ENCODE measurements at regions not wholly inside any gene's neighbourhood (a gene's known extent, or its start where the extent isn't known, plus 50 kb on each side); places are given as distances from the start of the nearest gene placed in this dataset.

- Histone ChIP-seq H4K91ac (replicated peaks; ENCODE audit: insufficient read length, low read length) (no peak overlapping the region), H4K20me1 (replicated peaks in 1 of 2; ENCODE audit: control insufficient read depth in 1 of 2, insufficient read depth in 2 of 2, low read length in 2 of 2) (no peaks in the 10 kb centered on the region), H2BK20ac (ENCODE audit: low read length) (no peak overlapping the region), H3K23me2 (ENCODE audit: low read depth, low read length) (no peaks in the 10 kb centered on the region), H3K14ac (ENCODE audit: insufficient read length) (no peak overlapping the region), H3K27me3 (replicated peaks in 1 of 4; ENCODE audit: control insufficient read depth in 3 of 4, extremely low read depth in 1 of 4, insufficient read depth in 3 of 4, low read length in 3 of 4) (no peaks in the 10 kb centered on the region), H2AFZ (ENCODE audit: low read length) (no peak overlapping the region), H3K4me2 (ENCODE audit: insufficient read depth in 1 of 2, low read depth in 2 of 2, low read length in 2 of 2) (no peak overlapping the region), H3K4ac (replicated peaks; ENCODE audit: insufficient read length, low read depth, low read length) (no peak overlapping the region), H3K18ac (ENCODE audit: extremely low read depth, low read length) (no peak overlapping the region), H3K36me3 (ENCODE audit: control insufficient read depth in 2 of 4, insufficient read depth in 4 of 4, low read length in 3 of 4) (no peaks in the 10 kb centered on the region), H2BK15ac (ENCODE audit: low read length) (no peak overlapping the region), H3K79me1 (ENCODE audit: low read depth, low read length) (no peaks in the 10 kb centered on the region), H3K56ac (replicated peaks; ENCODE audit: insufficient read length, low read depth, low read length) (no peak overlapping the region), H3K4me3 (ENCODE audit: extremely low read depth in 1 of 4, insufficient read depth in 2 of 4, low read depth in 3 of 4, low read length in 4 of 4) (no peak overlapping the region), H3K27ac (ENCODE audit: low read depth, low read length) (no peak overlapping the region), H2BK120ac (replicated peaks; ENCODE audit: low read depth, low read length) (no peak overlapping the region), H2AK5ac (ENCODE audit: low read depth, low read length) (no peak overlapping the region), H3K23ac (ENCODE audit: insufficient read length) (no peak overlapping the region), H3K4me1 (replicated peaks in 1 of 4; ENCODE audit: control insufficient read depth in 3 of 4, insufficient read depth in 4 of 4, low read length in 3 of 4) (no peaks in the 10 kb centered on the region), H4K5ac (ENCODE audit: insufficient read length, low read depth, low read length) (no peak overlapping the region), H3K9ac (replicated peaks in 1 of 4; ENCODE audit: extremely low read depth in 1 of 4, low read depth in 3 of 4, low read length in 3 of 4) (no peak overlapping the region), H2BK12ac (ENCODE audit: low read depth, low read length) (no peak overlapping the region), H3K9me3 (ENCODE audit: insufficient read depth in 2 of 2, low read depth in 1 of 2, low read length in 1 of 2) (no peaks in the 10 kb centered on the region), H2BK5ac (ENCODE audit: low read depth, low read length) (no peak overlapping the region), H3K79me2 (ENCODE audit: control insufficient read depth in 1 of 2, insufficient read depth in 2 of 2, low read length in 2 of 2) (no peaks in the 10 kb centered on the region), H4K8ac (ENCODE audit: extremely low read depth, insufficient read depth, low read length) (no peak overlapping the region)
- no peak for DNase-seq (ENCODE audit: low read depth in 1 of 2, low spot score in 2 of 2)
- FAIRE-seq, result no peak
- WGBS, 2 experiments (ENCODE audit: extremely low coverage in 1 of 2, insufficient coverage in 1 of 2, insufficient read length in 1 of 2, insufficient replicate concordance in 2 of 2, low coverage in 1 of 2, low lambda C conversion rate in 2 of 2, missing lambda C conversion rate in 1 of 2), result 90% methylated on average over 10 of the region's 10 CpGs; no CpG with 5 or more reads in 1 of the 2 experiments
- ChIA-PET CTCF (ENCODE audit: partially characterized antibody) (no interaction called here), POLR2A (ENCODE audit: partially characterized antibody) (no interaction called here)
- no peak for TF ChIP-seq BCL11A (IDR thresholded peaks at IDR 0.05; ENCODE audit: low read depth in 2 of 2, low read length in 2 of 2)
- no peak for TF ChIP-seq EGR1 (IDR thresholded peaks at IDR 0.05; ENCODE audit: borderline replicate concordance, low read depth, low read length)
- TF ChIP-seq, protein P1, sequence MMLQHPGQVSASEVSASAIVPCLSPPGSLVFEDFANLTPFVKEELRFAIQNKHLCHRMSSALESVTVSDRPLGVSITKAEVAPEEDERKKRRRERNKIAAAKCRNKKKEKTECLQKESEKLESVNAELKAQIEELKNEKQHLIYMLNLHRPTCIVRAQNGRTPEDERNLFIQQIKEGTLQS (IDR thresholded peaks at IDR 0.05; ENCODE audit: insufficient read depth, low read depth, low read length), result no peak
- TF ChIP-seq BACH1 (IDR thresholded peaks at IDR 0.05; ENCODE audit: low read length), result no peak
- no peak for TF ChIP-seq NANOG (IDR thresholded peaks at IDR 0.05; ENCODE audit: insufficient read depth, low read depth, low read length, poor library complexity, severe bottlenecking)
- no peak for TF ChIP-seq CTCF (IDR thresholded peaks at IDR 0.05; ENCODE audit: control extremely low read depth in 1 of 3, insufficient read depth in 1 of 3, low read depth in 1 of 3, low read length in 3 of 3)
- TF ChIP-seq JUN (IDR thresholded peaks at IDR 0.05; ENCODE audit: low read depth, low read length), result no peak
- no peak for TF ChIP-seq HDAC6 (IDR thresholded peaks at IDR 0.05; ENCODE audit: low read depth, low read length)
- no peak for TF ChIP-seq JUND (IDR thresholded peaks at IDR 0.05; ENCODE audit: low read length)
- no peak for TF ChIP-seq CREB1 (IDR thresholded peaks at IDR 0.05)
- no peak for TF ChIP-seq CBX8 (IDR thresholded peaks at IDR 0.05; ENCODE audit: borderline replicate concordance, low read depth, low read length)
Measured at GRCh38 chr16:73124097-73124652, 76.2 kb upstream of the ZFHX3 start.

Data from H1 (cell line).